Tibial nerve (tissue), 4 donors: ENCODE measurements at regions not wholly inside any gene's neighbourhood (a gene's known extent, or its start where the extent isn't known, plus 50 kb on each side); places are given as distances from the start of the nearest gene placed in this dataset.
"Not testable (repeated sequence)": the region's sequence is repeated elsewhere in the genome, so short reads cannot be mapped to it uniquely, and the experiment has no call there.

Experiments
- DNase-seq, 2 donors: peaks; one replicate each; pipeline ENCODE4 v3.0.0-alpha.2; 2019; ENCODE audit warnings: low spot score in 2 of 2
- H3K27ac ChIP-seq, 4 donors: fragments of 200-600 bp; sonication (generic) in 3 of 4; one replicate each; pipeline ENCODE4 v1.5.1; 2017 to 2019; ENCODE audit warnings: mild to moderate bottlenecking in 1 of 4
- H3K27me3 ChIP-seq, 2 donors: fragments of 200-600 bp; sonication (generic) in 1 of 2; one replicate each; pipeline versions ENCODE4 v1.5.1 to v1.6.0; 2017 to 2019
- H3K36me3 ChIP-seq, 3 donors: fragments of 200-600 bp; sonication (generic); one replicate each; pipeline ENCODE4 v1.5.1; 2018 to 2019
- H3K4me1 ChIP-seq, 4 donors: fragments of 200-600 bp; sonication (generic) in 3 of 4; one replicate each; pipeline ENCODE4 v1.5.1; 2017 to 2019
- H3K4me3 ChIP-seq, 4 donors: fragments of 200-600 bp; sonication (generic) in 3 of 4; one replicate each; pipeline ENCODE4 v1.5.1; 2017 to 2019; ENCODE audit warnings: mild to moderate bottlenecking in 1 of 4, moderate library complexity in 1 of 4
- H3K9me3 ChIP-seq, 4 donors: fragments of 200-600 bp; sonication (generic) in 3 of 4; one replicate each; pipeline ENCODE4 v1.5.1; 2017 to 2019
- EP300 ChIP-seq, 2 donors: sonication (generic); formaldehyde crosslinking; IDR thresholded peaks; one replicate each; pipeline ENCODE4 v1.6.1; 2017; ENCODE audit warnings: antibody characterized with exemption in 2 of 2, mild to moderate bottlenecking in 1 of 2
- POLR2A ChIP-seq, 2 donors: fragments of 450-650 bp; IDR thresholded peaks; one replicate each; pipeline ENCODE4 v1.6.1; 2017; ENCODE audit warnings: antibody characterized with exemption in 2 of 2, mild to moderate bottlenecking in 2 of 2, moderate library complexity in 2 of 2
- WGBS, 2 donors: methylation state at CpG; one replicate each; pipeline ENCODE4 v1.1.5; 2018; 5-methylcytosine and 5-hydroxymethylcytosine counted together
- TF ChIP-seq, protein P1 (sequence below), 5 experiments: fragments of 200-600 bp in 3 of 5; fragments of 450-650 bp in 2 of 5; sonication (generic) in 3 of 5; IDR thresholded peaks; one replicate each; pipeline ENCODE4 v1.5.1; 2016 to 2019; ENCODE audit warnings: antibody characterized with exemption in 5 of 5, mild to moderate bottlenecking in 3 of 5, moderate library complexity in 2 of 5

DNA sequence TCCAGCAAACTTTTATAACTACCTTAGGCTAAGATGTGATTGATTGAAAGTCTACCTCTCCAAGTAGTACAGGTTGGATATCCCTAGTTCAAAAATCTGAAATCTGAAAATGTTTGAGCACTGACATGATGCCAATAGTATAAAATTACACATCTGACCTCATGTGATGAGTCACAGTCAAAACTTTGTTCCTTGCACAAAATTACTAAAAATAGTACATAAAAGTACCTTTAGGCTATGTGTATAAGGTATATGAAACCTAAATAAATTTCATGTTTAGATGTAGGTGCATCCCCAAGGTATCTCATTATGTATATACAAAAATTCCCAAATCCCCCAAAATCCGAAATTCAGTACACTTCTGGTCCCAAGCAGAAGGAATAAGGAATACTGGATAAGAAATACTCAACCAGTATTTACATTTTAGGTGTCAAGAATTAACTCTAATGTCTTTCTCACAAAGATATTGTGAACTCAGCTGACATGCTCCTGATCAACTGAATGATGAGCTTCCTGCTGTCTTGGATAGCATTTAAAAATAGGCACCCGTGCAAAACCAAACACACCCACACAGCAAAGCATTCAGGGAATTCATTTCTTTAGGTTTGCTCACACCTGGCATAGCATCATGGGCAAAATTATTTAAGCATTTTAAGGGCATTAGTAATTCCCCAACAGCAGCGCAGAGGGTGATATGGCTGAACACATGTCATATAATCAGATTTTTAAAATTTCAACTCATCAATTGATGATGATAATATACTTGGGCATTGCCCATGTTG is 497.4 kb upstream of the MEIS1 start:
- TF ChIP-seq, protein P1, sequence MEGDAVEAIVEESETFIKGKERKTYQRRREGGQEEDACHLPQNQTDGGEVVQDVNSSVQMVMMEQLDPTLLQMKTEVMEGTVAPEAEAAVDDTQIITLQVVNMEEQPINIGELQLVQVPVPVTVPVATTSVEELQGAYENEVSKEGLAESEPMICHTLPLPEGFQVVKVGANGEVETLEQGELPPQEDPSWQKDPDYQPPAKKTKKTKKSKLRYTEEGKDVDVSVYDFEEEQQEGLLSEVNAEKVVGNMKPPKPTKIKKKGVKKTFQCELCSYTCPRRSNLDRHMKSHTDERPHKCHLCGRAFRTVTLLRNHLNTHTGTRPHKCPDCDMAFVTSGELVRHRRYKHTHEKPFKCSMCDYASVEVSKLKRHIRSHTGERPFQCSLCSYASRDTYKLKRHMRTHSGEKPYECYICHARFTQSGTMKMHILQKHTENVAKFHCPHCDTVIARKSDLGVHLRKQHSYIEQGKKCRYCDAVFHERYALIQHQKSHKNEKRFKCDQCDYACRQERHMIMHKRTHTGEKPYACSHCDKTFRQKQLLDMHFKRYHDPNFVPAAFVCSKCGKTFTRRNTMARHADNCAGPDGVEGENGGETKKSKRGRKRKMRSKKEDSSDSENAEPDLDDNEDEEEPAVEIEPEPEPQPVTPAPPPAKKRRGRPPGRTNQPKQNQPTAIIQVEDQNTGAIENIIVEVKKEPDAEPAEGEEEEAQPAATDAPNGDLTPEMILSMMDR (IDR thresholded peaks at IDR 0.05) = no peak
- TF ChIP-seq POLR2A (IDR thresholded peaks at IDR 0.05) = no peak
- TF ChIP-seq EP300 (IDR thresholded peaks at IDR 0.05) = no peak
- DNase-seq = no peak
- Histone ChIP-seq H3K4me1 (no peaks in the 10 kb centered on the region), H3K27me3 (no peaks in the 10 kb centered on the region), H3K4me3 (no peak overlapping the region), H3K9me3 (no peaks in the 10 kb centered on the region), H3K27ac (no peak overlapping the region), H3K36me3 (no peaks in the 10 kb centered on the region)
- 79 to 83% methylated on average over 3 of the region's 3 CpGs for WGBS, 2 donors

DNA sequence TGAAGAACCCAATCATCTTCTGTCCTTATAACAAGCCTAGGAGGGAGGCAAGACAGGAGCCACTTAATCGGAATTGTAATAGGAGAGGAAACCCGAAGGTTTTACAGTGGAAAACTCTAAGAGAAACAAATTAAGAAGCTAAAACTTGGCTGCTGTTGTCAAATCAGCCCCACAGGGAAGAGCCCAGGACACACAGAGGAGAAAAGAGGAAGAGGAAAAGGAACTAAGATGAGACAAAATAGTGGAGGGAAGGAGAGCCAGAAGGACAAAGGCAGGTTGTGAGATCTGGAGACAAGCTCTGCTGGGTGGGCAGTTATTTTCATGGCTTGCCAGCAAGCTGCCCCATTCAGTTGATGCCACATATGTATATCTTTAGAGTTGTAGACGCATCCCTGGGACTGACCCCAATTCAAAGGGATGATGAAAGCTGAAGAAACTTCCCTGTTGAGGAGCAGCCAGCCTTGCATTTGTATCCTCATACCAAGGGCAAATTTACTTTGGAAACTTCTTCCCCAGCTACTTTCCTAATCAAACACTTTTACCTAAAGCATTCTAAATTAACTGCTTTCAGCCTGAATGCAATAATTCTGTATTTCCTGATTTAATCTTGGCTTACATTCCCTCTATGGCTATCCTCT is 499.8 kb upstream of the MEIS1 start:
- no peak for TF ChIP-seq POLR2A (IDR thresholded peaks at IDR 0.05)
- no peak for TF ChIP-seq EP300 (IDR thresholded peaks at IDR 0.05)
- TF ChIP-seq, protein P1 (IDR thresholded peaks at IDR 0.05) = no peak
- Histone ChIP-seq H3K4me1 (peaks cover 0 to 5% (median 0%) of the 10 kb centered on the region in 4 donors), H3K4me3 (no peak overlapping the region), H3K36me3 (no peaks in the 10 kb centered on the region), H3K27ac (no peak overlapping the region), H3K27me3 (no peaks in the 10 kb centered on the region), H3K9me3 (no peaks in the 10 kb centered on the region)
- WGBS, 2 donors = 70 to 75% methylated on average over 3 of the region's 3 CpGs
- DNase-seq = no peak

DNA sequence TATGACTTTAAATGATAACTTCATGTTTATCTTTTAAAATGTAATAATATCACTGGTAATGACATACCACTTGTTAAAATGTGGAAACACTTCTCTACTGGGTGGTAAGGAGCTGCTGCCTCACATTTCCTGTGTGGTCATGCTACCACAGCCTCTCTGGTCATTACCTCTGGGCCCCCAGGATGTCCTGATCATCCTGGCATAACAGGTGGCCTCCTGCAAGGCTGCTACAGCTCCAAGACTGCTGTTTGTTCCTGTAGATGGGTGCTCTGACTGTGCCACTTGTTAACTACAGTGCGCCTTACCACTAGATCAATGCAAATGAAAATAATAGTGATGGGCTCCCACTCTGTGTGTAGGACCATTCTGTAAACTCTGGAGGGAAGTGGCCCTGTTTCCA is 500.2 kb upstream of the SPRED2 start:
- peaks cover 0 to 5% (median 0%) of the 10 kb centered on the region in 4 donors for H3K4me1 ChIP-seq
- DNase-seq = no peak
- H3K9me3 ChIP-seq = no peaks in the 10 kb centered on the region
- H3K4me3 ChIP-seq = no peak overlapping the region
- H3K27me3 ChIP-seq = no peaks in the 10 kb centered on the region
- no peaks in the 10 kb centered on the region for H3K36me3 ChIP-seq
- TF ChIP-seq POLR2A (IDR thresholded peaks at IDR 0.05) (no peak), EP300 (IDR thresholded peaks at IDR 0.05) (no peak)
- TF ChIP-seq, protein P1 (IDR thresholded peaks at IDR 0.05) = no peak
- no peak overlapping the region for H3K27ac ChIP-seq
- 100% methylated on average over 1 of the region's 1 CpG for WGBS, 2 donors

DNA sequence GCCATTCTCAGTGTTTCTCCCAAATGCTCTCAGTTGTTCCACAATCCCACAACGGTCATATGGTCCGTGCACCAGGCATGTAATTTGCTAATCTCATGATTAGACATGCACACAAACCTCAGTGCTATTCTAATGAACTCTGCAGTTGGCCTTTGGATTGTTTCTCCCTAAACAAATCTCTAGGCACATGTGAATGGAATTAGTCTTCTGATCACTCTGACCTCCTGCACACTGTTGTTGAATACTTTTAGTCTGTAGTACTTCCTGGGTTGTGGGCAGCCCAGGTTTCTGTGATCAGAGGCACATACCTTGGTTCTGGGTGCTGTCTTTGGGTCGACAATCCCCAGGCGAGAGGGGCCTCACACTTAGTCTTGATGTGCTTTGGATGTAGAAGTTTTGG is 498.7 kb upstream of the SPRED2 start:
- Histone ChIP-seq H3K9me3 (no peaks in the 10 kb centered on the region), H3K27me3 (no peaks in the 10 kb centered on the region), H3K27ac (no peak overlapping the region), H3K4me1 (peaks cover 0 to 5% (median 0%) of the 10 kb centered on the region in 4 donors), H3K36me3 (no peaks in the 10 kb centered on the region), H3K4me3 (no peak overlapping the region)
- DNase-seq = no peak
- WGBS, 2 donors = 49 to 64% methylated on average over 4 of the region's 4 CpGs
- no peak for TF ChIP-seq EP300 (IDR thresholded peaks at IDR 0.05)
- TF ChIP-seq POLR2A (IDR thresholded peaks at IDR 0.05) = no peak
- TF ChIP-seq, protein P1 (IDR thresholded peaks at IDR 0.05) = no peak

DNA sequence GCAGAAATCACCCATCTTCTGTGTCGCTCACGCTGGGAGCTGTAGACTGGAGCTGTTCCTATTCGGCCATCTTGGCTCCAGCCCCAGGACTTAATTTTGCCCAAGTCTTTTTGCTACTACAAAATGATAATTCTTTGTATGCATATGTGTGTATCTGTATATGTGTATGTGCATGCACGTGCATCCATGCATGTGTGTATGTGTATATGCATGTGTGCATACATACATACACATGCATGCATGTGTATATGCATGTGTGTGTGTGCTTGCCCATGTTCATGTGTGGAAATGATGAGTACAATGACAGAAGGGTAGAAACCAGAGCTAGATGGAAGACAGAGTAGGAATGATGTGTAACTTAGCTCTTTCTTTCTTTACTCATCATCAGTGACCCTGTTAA is 497.9 kb upstream of the SPRED2 start:
- DNase-seq = no peak

DNA sequence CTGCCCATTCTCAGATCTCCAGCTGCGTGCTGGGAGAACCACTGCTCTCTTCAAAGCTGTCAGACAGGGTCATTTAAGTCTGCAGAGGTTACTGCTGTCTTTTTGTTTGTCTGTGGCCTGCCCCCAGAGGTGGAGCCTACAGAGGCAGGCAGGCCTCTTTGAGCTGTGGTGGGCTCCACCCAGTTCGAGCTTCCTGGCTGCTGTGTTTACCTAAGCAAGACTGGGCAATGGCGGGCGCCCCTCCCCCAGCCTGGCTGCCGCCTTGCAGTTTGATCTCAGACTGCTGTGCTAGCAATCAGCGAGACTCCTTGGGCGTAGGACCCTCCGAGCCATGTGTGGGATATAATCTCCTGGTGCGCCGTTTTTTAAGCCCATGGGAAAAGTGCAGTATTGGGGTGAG is 497.3 kb upstream of the SPRED2 start:
- not testable (repeated sequence) for H3K4me1 ChIP-seq, DNase-seq

More for the DNA sequence above, 497.9 kb upstream of the SPRED2 start:
- no peaks in the 10 kb centered on the region for H3K36me3 ChIP-seq
- H3K27me3 ChIP-seq = no peaks in the 10 kb centered on the region
- no peaks in the 10 kb centered on the region for H3K9me3 ChIP-seq
- H3K27ac ChIP-seq = no peak overlapping the region
- TF ChIP-seq, protein P1 (IDR thresholded peaks at IDR 0.05) = no peak
- no peak for TF ChIP-seq EP300 (IDR thresholded peaks at IDR 0.05)
- no peak for TF ChIP-seq POLR2A (IDR thresholded peaks at IDR 0.05)
- WGBS, 2 donors = 96 to 97% methylated on average over 4 of the region's 4 CpGs
- no peak overlapping the region for H3K4me3 ChIP-seq
- H3K4me1 ChIP-seq = peaks cover 0 to 5% (median 0%) of the 10 kb centered on the region in 4 donors

More for the DNA sequence above, 497.3 kb upstream of the SPRED2 start:
- H3K4me3 ChIP-seq, H3K27me3 ChIP-seq, H3K27ac ChIP-seq, H3K9me3 ChIP-seq, H3K36me3 ChIP-seq: not testable (repeated sequence)
- WGBS, 2 donors = 84 to 87% methylated on average over 9 to 10 of the region's 10 CpGs
